ENCODE measurements at regions not wholly inside any gene's neighbourhood (a gene's known extent, or its start where the extent isn't known, plus 50 kb on each side); places are given as distances from the start of the nearest gene placed in this dataset.

GRCh38 chr4:119692001-119692400, 63.4 kb upstream of the PDE5A start (continued):
- no peak for TF ChIP-seq ZNF318 (IDR thresholded peaks at IDR 0.05; ENCODE audit: borderline replicate concordance in 1 of 2, low read depth in 1 of 2)
- TF ChIP-seq SMARCB1 (IDR thresholded peaks at IDR 0.05; ENCODE audit: insufficient read length, low read depth) = no peak
- no peak for TF ChIP-seq ZNF23 (CRISPR knock-in tag; IDR thresholded peaks at IDR 0.05)
- no peak for TF ChIP-seq HDAC2 (IDR thresholded peaks at IDR 0.05)
- no peak for TF ChIP-seq NR1H2 (CRISPR knock-in tag; IDR thresholded peaks at IDR 0.05)
- TF ChIP-seq ZNF79 (CRISPR knock-in tag; IDR thresholded peaks at IDR 0.05; ENCODE audit: low read depth) = no peak
- TF ChIP-seq HEY1 (CRISPR knock-in tag; IDR thresholded peaks at IDR 0.05; ENCODE audit: borderline replicate concordance) = no peak
- no peak for TF ChIP-seq ZNF699 (CRISPR knock-in tag; IDR thresholded peaks at IDR 0.05; ENCODE audit: insufficient replicate concordance)
- no peak for TF ChIP-seq SNAPC5 (CRISPR knock-in tag; IDR thresholded peaks at IDR 0.05)

Measured in K562 (cell line).